ENCODE measurements at regions not wholly inside any gene's neighbourhood (a gene's known extent, or its start where the extent isn't known, plus 50 kb on each side); places are given as distances from the start of the nearest gene placed in this dataset.

GRCh38 chr3:193946945-193947344, 189.0 kb upstream of the HES1 start:
- H2AFZ ChIP-seq (ENCODE audit: low read length) = no peak overlapping the region
- H3K79me2 ChIP-seq (ENCODE audit: insufficient read depth, low read length) = no peaks in the 10 kb centered on the region
- peaks cover 28% of the 10 kb centered on the region for H3K4me1 ChIP-seq (ENCODE audit: insufficient read depth, low read length)
- Mint-ChIP-seq H3K9me3 (no peaks in the 10 kb centered on the region), H3K4me3 (no peak overlapping the region), H3K4me1 (peaks cover 52 to 53% of the 10 kb centered on the region in 2 experiments), H3K36me3 (ENCODE audit: insufficient read depth in 1 of 3, low read depth in 3 of 3) (no peaks in the 10 kb centered on the region), H3K27me3 (ENCODE audit: low read depth) (peaks cover 60% of the 10 kb centered on the region), H3K27ac (no peak overlapping the region)
- TF ChIP-seq CTCF (conservative IDR thresholded peaks at IDR 0.05) = no peak
- no CpG with 5 or more reads among the region's 5 CpGs for WGBS (ENCODE audit: extremely low coverage, insufficient read length, low lambda C conversion rate)
- H3K23me2 ChIP-seq (ENCODE audit: insufficient read length, low read depth, low read length, poor library complexity, severe bottlenecking) = peaks cover 3% of the 10 kb centered on the region
- no peak for DNase-seq
- no peak overlapping the region for H2BK15ac ChIP-seq (ENCODE audit: low read depth, low read length)
- H4K91ac ChIP-seq (ENCODE audit: insufficient read length, low read depth, low read length) = no peak overlapping the region
- H2BK20ac ChIP-seq (ENCODE audit: low read depth, low read length, poor library complexity, severe bottlenecking) = no peak overlapping the region
- no peak overlapping the region for H3K56ac ChIP-seq (ENCODE audit: insufficient read length, low read depth, low read length)
- H3T11ph ChIP-seq (ENCODE audit: low read length) = no peak overlapping the region
- no peak overlapping the region for H3K27ac ChIP-seq (ENCODE audit: insufficient read length, low read depth, low read length)
- H3K4ac ChIP-seq (ENCODE audit: low read depth, low read length) = no peak overlapping the region
- peaks cover 5% of the 10 kb centered on the region; the same call in 1 of the 2 replicates for H3K27me3 ChIP-seq (ENCODE audit: insufficient read depth, low read length)
- H4K8ac ChIP-seq (replicated peaks; ENCODE audit: insufficient read length, low read depth, low read length) = no peak overlapping the region
- no peaks in the 10 kb centered on the region for H3K79me1 ChIP-seq (ENCODE audit: insufficient read depth, low read depth, low read length, poor library complexity, severe bottlenecking)
- no peak overlapping the region for H3K23ac ChIP-seq (ENCODE audit: insufficient read length, low read depth, low read length)
- H3K4me2 ChIP-seq (ENCODE audit: insufficient read depth, insufficient read length, low read length) = no peak overlapping the region
- no peak overlapping the region for H2BK12ac ChIP-seq (ENCODE audit: insufficient read length, low read depth, low read length)
- no peaks in the 10 kb centered on the region for H4K20me1 ChIP-seq (ENCODE audit: control insufficient read depth, insufficient read depth, insufficient read length)
- H3K9ac ChIP-seq (ENCODE audit: extremely low read depth, insufficient read length, low read length) = no peak overlapping the region
- H3K18ac ChIP-seq (ENCODE audit: insufficient read length, low read depth, low read length) = no peak overlapping the region
- H3K9me3 ChIP-seq (ENCODE audit: control insufficient read depth, low read depth, low read length) = no peaks in the 10 kb centered on the region
- no peak overlapping the region for H2BK120ac ChIP-seq (ENCODE audit: low read depth, low read length, poor library complexity, severe bottlenecking)
- no peak overlapping the region for H2AK5ac ChIP-seq (ENCODE audit: insufficient read length, low read length)
- H4K5ac ChIP-seq (ENCODE audit: insufficient read length, low read depth, low read length) = no peak overlapping the region
- no peak overlapping the region for H3K14ac ChIP-seq (ENCODE audit: insufficient read depth, low read length)
- no peak overlapping the region for H2BK5ac ChIP-seq (ENCODE audit: insufficient read length, low read length)

All from H9 (cell line).